ENCODE measurements at regions not wholly inside any gene's neighbourhood (a gene's known extent, or its start where the extent isn't known, plus 50 kb on each side); places are given as distances from the start of the nearest gene placed in this dataset.
"Not testable (repeated sequence)": the region's sequence is repeated elsewhere in the genome, so short reads cannot be mapped to it uniquely, and the experiment has no call there.

GRCh38 chr5:106414342-106414741 is 1256.4 kb downstream of the EFNA5 start:
- Histone ChIP-seq H4K20me1 (no peaks in the 10 kb centered on the region; a peak in 1 of 22 replicates), H3K4me2 (no peak overlapping the region), H3K36me3 (no peaks in the 10 kb centered on the region), H3K9me3 (replicated peaks in 1 of 11) (no peaks in the 10 kb centered on the region), H3K9ac (no peak overlapping the region), H3K27ac (no peak overlapping the region), H3K4me3 (no peak overlapping the region), H3K27me3 (no peaks in the 10 kb centered on the region), H3K4me1 (no peaks in the 10 kb centered on the region)
- no peak for TF ChIP-seq Cebpa-rat (IDR thresholded peaks at IDR 0.05)

- no peak overlapping the region for H3K9ac ChIP-seq
- no peaks in the 10 kb centered on the region for H3K36me3 ChIP-seq
- no peak for TF ChIP-seq Cebpa-rat (IDR thresholded peaks at IDR 0.05)
- H3K4me1 ChIP-seq = no peaks in the 10 kb centered on the region
- H4K20me1 ChIP-seq = no peaks in the 10 kb centered on the region; a peak in 1 of 22 replicates
- no peak overlapping the region for H3K4me2 ChIP-seq
- no peaks in the 10 kb centered on the region for H3K9me3 ChIP-seq (replicated peaks in 1 of 11)
- H3K27me3 ChIP-seq = no peaks in the 10 kb centered on the region
- no peak overlapping the region for H3K4me3 ChIP-seq
- H3K27ac ChIP-seq = no peak overlapping the region
Observed at GRCh38 chr5:106412606-106413005, 1258.1 kb downstream of the EFNA5 start.

GRCh38 chr5:106408570-106408969 is 1262.2 kb downstream of the EFNA5 start:
- Histone ChIP-seq H3K27ac (no peak overlapping the region), H3K36me3 (no peaks in the 10 kb centered on the region), H3K4me1 (no peaks in the 10 kb centered on the region), H3K4me3 (no peak overlapping the region), H3K9me3 (replicated peaks in 1 of 11) (no peaks in the 10 kb centered on the region), H3K4me2 (no peak overlapping the region), H3K27me3 (no peaks in the 10 kb centered on the region), H4K20me1 (no peaks in the 10 kb centered on the region; a peak in 1 of 22 replicates), H3K9ac (no peak overlapping the region)
- TF ChIP-seq Cebpa-rat (IDR thresholded peaks at IDR 0.05) = no peak

- H4K20me1 ChIP-seq = no peaks in the 10 kb centered on the region; a peak in 1 of 22 replicates
- H3K27ac ChIP-seq = no peak overlapping the region
- H3K27me3 ChIP-seq = no peaks in the 10 kb centered on the region
- H3K9ac ChIP-seq = no peak overlapping the region
- no peak for TF ChIP-seq Cebpa-rat (IDR thresholded peaks at IDR 0.05)
- H3K36me3 ChIP-seq = no peaks in the 10 kb centered on the region
- no peaks in the 10 kb centered on the region for H3K9me3 ChIP-seq (replicated peaks in 1 of 11)
- no peaks in the 10 kb centered on the region for H3K4me1 ChIP-seq
- no peak overlapping the region for H3K4me3 ChIP-seq
- H3K4me2 ChIP-seq = no peak overlapping the region
Observed at GRCh38 chr5:106408141-106408540, 1262.6 kb downstream of the EFNA5 start.

GRCh38 chr5:106401561-106401960 is 1269.2 kb downstream of the EFNA5 start:
- H3K36me3 ChIP-seq = no peaks in the 10 kb centered on the region
- H3K9ac ChIP-seq = no peak overlapping the region
- no peak overlapping the region for H3K27ac ChIP-seq
- H3K4me3 ChIP-seq = no peak overlapping the region
- H4K20me1 ChIP-seq = no peaks in the 10 kb centered on the region
- no peaks in the 10 kb centered on the region for H3K9me3 ChIP-seq (replicated peaks in 1 of 11)
- peaks cover 0 to 8% (median 0%) of the 10 kb centered on the region in 10 experiments; a peak in 2 of 20 replicates for H3K4me1 ChIP-seq
- TF ChIP-seq Cebpa-rat (IDR thresholded peaks at IDR 0.05) = no peak
- no peak overlapping the region for H3K4me2 ChIP-seq
- H3K27me3 ChIP-seq = no peaks in the 10 kb centered on the region

- H4K20me1 ChIP-seq = no peaks in the 10 kb centered on the region
- H3K4me3 ChIP-seq = no peak overlapping the region
- H3K36me3 ChIP-seq = no peaks in the 10 kb centered on the region
- no peak overlapping the region for H3K9ac ChIP-seq
- no peaks in the 10 kb centered on the region for H3K27me3 ChIP-seq
- peak overlapping the region in 2 of 11 experiments; percentile 22 to 29; a peak in 3 of 22 replicates for H3K4me2 ChIP-seq
- H3K9me3 ChIP-seq (replicated peaks in 1 of 11) = no peaks in the 10 kb centered on the region
- no peak for TF ChIP-seq Cebpa-rat (IDR thresholded peaks at IDR 0.05)
- H3K27ac ChIP-seq = no peak overlapping the region
- peaks cover 0 to 8% (median 0%) of the 10 kb centered on the region in 10 experiments; a peak in 2 of 20 replicates for H3K4me1 ChIP-seq
Observed at GRCh38 chr5:106399391-106399790, 1271.3 kb downstream of the EFNA5 start.

GRCh38 chr5:106397700-106398099 is 1273.0 kb downstream of the EFNA5 start:
- H4K20me1 ChIP-seq = no peaks in the 10 kb centered on the region
- H3K4me3 ChIP-seq = no peak overlapping the region
- peaks cover 0 to 13% (median 7%) of the 10 kb centered on the region in 10 experiments; a peak in 12 of 20 replicates for H3K4me1 ChIP-seq
- H3K36me3 ChIP-seq = no peaks in the 10 kb centered on the region
- peak overlapping the region in 1 of 11 experiments; percentile 35; a peak in 1 of 22 replicates for H3K4me2 ChIP-seq
- TF ChIP-seq Cebpa-rat (IDR thresholded peaks at IDR 0.05) = no peak
- H3K9ac ChIP-seq = no peak overlapping the region
- H3K9me3 ChIP-seq (replicated peaks in 1 of 11) = no peaks in the 10 kb centered on the region
- no peaks in the 10 kb centered on the region for H3K27me3 ChIP-seq
- H3K27ac ChIP-seq = no peak overlapping the region

GRCh38 chr5:106393276-106393675 is 1277.5 kb downstream of the EFNA5 start:
- Histone ChIP-seq H3K27ac (no peak overlapping the region), H3K36me3 (no peaks in the 10 kb centered on the region), H3K4me3 (no peak overlapping the region), H3K9me3 (replicated peaks in 1 of 11) (no peaks in the 10 kb centered on the region), H3K4me2 (peak overlapping the region in 7 of 11 experiments; percentile 6 to 51 (median 33); a peak in 6 of 22 replicates), H3K4me1 (peaks cover 0 to 11% (median 5%) of the 10 kb centered on the region in 10 experiments; a peak in 12 of 20 replicates), H3K27me3 (no peaks in the 10 kb centered on the region), H3K9ac (no peak overlapping the region), H4K20me1 (no peaks in the 10 kb centered on the region)
- TF ChIP-seq Cebpa-rat (IDR thresholded peaks at IDR 0.05) = no peak

- H4K20me1 ChIP-seq = no peaks in the 10 kb centered on the region
- no peak overlapping the region for H3K9ac ChIP-seq
- TF ChIP-seq Cebpa-rat (IDR thresholded peaks at IDR 0.05) = no peak
- no peak overlapping the region for H3K4me3 ChIP-seq
- no peaks in the 10 kb centered on the region for H3K27me3 ChIP-seq
- no peak overlapping the region for H3K27ac ChIP-seq
- peaks cover 0 to 11% (median 5%) of the 10 kb centered on the region in 10 experiments; a peak in 12 of 20 replicates for H3K4me1 ChIP-seq
- H3K9me3 ChIP-seq (replicated peaks in 1 of 11) = no peaks in the 10 kb centered on the region
- H3K4me2 ChIP-seq = no peak overlapping the region; a peak in 1 of 22 replicates
- no peaks in the 10 kb centered on the region for H3K36me3 ChIP-seq
Observed at GRCh38 chr5:106392766-106393165, 1278.0 kb downstream of the EFNA5 start.

GRCh38 chr5:106387767-106388166 is 1283.0 kb downstream of the EFNA5 start:
- H4K20me1 ChIP-seq; H3K4me1 ChIP-seq; H3K36me3 ChIP-seq; H3K9me3 ChIP-seq (replicated peaks in 1 of 11); H3K4me3 ChIP-seq; H3K27ac ChIP-seq; H3K4me2 ChIP-seq; H3K27me3 ChIP-seq; H3K9ac ChIP-seq: not testable (repeated sequence)
